ENCODE measurements at regions not wholly inside any gene's neighbourhood (a gene's known extent, or its start where the extent isn't known, plus 50 kb on each side); places are given as distances from the start of the nearest gene placed in this dataset.

DNA sequence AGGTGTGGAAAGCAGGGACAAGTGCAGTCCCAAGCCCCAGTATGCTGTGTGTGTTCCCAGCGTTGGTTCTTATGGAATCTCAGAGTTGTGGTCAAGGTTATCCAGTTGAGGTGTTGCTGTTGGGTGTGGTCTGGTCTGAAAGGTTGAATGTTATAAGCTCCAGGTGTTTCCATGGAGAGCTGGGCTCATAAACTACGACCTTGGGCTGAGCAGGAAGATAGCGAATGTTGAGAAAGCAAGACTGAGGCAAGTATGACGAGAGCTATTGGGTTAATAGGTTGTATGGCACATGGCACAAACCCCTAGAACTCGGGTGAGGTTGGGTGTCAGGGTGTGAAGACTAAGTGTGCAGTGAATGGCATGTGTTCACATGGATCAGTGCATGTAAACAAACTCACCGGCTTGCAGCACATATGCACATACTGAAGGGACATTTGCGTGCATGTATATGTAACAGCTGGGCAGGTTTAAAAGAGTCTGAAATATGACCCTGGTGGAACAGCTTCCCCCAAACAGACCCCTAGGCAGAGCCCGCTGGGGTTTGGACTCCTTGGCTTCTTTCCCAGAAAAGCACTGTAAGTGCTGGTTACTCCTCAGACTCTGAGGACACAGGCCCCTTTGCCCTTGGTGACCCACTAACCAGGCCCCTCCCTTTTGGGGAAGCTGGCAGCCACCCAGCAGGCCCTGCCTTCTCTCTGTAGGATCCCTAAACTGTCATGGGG lies 117.5 kb downstream of the NAV1 start:
- Mint-ChIP-seq H3K27me3 (peaks cover 0 to 7% (median 3%) of the 10 kb centered on the region in 5 donors), H3K27ac (no peak overlapping the region), H3K36me3 (no peaks in the 10 kb centered on the region), H3K9me3 (no peaks in the 10 kb centered on the region), H3K4me3 (no peak overlapping the region), H3K4me1 (peaks cover 0 to 2% (median under 1%) of the 10 kb centered on the region in 4 donors)
- no peak for ATAC-seq
- no peak for DNase-seq
- POLR2A ChIA-PET = no interaction called here

DNA sequence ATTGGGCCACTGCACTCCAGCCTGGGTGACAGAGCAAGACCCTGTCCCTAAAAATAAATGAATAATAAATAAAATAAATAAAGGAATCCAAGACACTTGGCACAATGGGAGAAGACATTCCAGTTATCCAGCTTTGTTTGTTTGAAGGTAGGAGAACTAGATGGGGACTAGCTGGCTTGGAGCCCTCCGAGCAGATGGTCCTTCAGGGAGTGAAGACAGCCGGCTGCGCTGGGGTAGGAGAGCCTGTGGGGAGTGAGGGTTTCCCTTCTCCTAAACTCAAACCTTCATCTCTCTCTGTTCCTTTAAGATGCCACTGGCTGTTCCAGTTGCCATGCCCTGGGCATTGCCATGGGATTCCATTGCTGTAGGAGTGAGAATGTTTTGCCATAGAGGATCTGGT lies 120.6 kb downstream of the NAV1 start:
- Mint-ChIP-seq H3K9me3 (no peaks in the 10 kb centered on the region), H3K36me3 (no peaks in the 10 kb centered on the region), H3K4me3 (no peak overlapping the region), H3K4me1 (no peaks in the 10 kb centered on the region), H3K27me3 (peaks cover 0 to 7% (median 0%) of the 10 kb centered on the region in 5 donors), H3K27ac (no peak overlapping the region)
- POLR2A ChIA-PET = no interaction called here
- DNase-seq (no peak), ATAC-seq (no peak)

DNA sequence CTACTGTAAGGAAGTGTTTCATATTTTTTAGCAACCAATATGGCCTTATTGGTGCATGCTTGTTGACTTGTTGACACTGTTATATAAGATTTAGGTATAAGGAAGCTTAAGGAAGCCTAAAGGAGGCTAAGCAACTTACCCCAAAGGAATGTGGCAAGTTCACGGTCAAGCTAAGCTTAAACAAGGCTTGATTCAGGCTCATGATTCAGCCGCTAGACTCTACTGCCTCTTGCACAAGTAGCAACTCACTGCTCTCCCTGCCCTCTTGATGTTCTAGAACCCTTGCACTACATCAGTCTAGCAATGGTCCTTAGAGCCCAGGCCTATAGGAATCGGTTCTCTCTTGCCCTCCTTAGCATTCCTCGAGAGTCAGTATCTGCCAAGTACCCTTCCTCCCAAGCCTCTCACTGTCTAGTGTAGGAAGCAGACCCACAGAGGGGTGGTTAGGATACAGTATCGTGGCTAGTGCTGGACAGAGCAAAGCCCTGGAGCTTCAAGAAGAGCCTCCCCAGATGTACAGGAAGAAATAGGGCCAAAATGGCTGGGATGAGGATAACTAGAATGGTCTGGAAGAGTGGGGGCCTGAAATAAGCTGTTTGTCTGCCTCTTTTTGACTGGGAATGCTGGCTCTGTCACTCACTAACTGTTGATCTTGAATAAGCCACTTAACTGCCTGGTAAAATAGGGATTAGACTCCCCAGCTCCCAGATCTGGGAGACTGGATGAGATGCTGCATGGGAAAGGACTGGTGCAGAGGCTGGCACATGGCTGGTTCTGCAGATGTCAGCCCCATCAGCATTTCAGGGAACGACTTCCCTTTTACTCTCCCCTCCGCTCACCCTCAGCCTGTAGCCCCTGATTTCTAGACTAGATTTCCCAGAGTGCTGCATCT lies 122.2 kb downstream of the NAV1 start:
- Mint-ChIP-seq H3K36me3 (no peaks in the 10 kb centered on the region), H3K27me3 (peaks cover 0 to 13% (median 0%) of the 10 kb centered on the region in 5 donors), H3K9me3 (no peaks in the 10 kb centered on the region), H3K4me1 (peaks cover 0 to 2% (median 0%) of the 10 kb centered on the region in 4 donors), H3K27ac (no peak overlapping the region), H3K4me3 (no peak overlapping the region)
- ATAC-seq (no peak), DNase-seq (no peak)
- POLR2A ChIA-PET = no interaction called here

DNA sequence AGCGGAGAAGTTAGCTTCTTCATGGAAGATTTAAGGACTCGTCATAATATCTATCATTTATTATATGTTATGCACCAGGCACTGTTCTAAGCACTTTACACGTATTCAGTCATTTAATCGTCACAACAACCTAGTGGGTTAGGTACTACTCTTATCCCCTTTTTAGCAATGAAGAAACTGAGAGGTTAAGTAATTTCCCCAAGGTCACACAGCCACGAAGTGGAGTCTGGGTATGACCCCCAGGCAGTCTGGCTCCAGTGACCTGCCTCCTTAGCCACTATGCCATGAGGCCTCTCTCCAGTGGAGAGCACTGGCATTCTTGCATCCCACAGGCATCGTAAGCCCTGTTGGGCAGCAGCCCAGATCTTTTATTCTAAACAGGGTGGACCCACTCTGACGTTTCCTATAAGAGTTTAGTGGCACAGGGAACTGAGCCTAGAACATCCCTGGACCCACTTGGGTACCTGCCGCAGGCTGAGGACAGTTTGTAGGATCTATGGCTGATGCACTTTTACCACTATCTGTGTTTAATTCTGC lies 123.0 kb downstream of the NAV1 start:
- peaks cover 0 to 2% (median 0%) of the 10 kb centered on the region in 4 donors for H3K4me1 Mint-ChIP-seq
- DNase-seq (no peak), ATAC-seq (no peak)

DNA sequence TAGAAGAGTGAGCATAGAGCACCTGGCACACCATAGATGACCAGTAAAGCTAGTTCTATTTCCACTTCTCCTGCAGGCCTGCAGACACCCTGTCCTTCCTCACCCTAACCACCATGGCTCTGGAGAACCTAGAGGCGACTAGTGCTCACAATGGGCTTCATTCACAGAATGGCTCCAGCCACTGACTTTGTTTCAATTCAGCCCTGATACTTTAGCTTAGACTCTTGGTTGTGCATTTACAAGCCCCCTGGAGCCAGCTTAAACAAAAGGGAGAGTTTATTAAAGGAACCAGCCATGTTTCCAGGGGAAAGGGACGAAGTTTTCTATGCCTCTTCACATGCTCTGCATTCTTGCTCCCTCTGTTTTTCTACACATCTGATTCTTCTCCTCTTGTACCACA lies 123.7 kb downstream of the NAV1 start:
- DNase-seq (no peak), ATAC-seq (no peak)
- H3K27me3 Mint-ChIP-seq = peaks cover 0 to 13% (median 0%) of the 10 kb centered on the region in 5 donors
- no peaks in the 10 kb centered on the region for H3K36me3 Mint-ChIP-seq
- H3K9me3 Mint-ChIP-seq = no peaks in the 10 kb centered on the region
- no peak overlapping the region for H3K4me3 Mint-ChIP-seq
- H3K27ac Mint-ChIP-seq = no peak overlapping the region
- POLR2A ChIA-PET = no interaction called here
- H3K4me1 Mint-ChIP-seq = peaks cover 0 to 2% (median 0%) of the 10 kb centered on the region in 4 donors

More for the DNA sequence above, 123.0 kb downstream of the NAV1 start:
- Mint-ChIP-seq H3K36me3 (no peaks in the 10 kb centered on the region), H3K27me3 (peaks cover 0 to 13% (median 0%) of the 10 kb centered on the region in 5 donors), H3K4me3 (no peak overlapping the region), H3K27ac (no peak overlapping the region), H3K9me3 (no peaks in the 10 kb centered on the region)
- POLR2A ChIA-PET = no interaction called here

DNA sequence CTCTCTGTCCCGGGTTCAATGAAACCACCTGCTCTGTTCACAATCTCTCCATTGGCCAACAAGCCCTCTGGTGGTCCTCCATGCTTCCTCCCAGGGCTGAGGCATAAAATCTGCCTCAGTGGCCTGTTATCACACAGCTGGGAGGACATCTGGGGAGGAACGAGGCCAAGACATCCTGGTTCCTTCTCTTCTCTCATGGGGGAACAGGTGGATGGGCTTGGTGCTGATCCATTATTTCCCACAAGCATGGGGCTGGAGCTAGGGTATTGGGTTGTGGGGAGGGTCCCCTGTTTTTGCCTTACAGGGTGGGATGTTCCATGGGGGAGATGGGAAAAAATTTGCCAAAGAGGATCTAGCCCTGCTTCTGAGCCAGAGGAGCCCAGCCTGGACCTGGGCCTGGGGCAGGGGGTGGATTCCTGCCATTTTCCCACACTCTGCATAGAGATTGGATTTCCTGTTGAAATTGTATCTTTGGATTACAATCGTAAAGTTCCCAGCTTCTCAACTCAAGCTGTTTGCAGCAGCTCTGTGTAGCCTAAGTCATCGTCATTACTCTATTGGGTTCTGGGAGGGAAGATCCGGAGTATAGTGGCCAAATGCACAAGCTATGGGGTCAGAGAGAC lies 124.7 kb downstream of the NAV1 start:
- no peak overlapping the region for H3K4me3 Mint-ChIP-seq
- ATAC-seq = no peak
- peaks cover 0 to 2% (median 0%) of the 10 kb centered on the region in 4 donors for H3K4me1 Mint-ChIP-seq
- no peak for DNase-seq
- POLR2A ChIA-PET = no interaction called here
- H3K27ac Mint-ChIP-seq = no peak overlapping the region
- H3K9me3 Mint-ChIP-seq = no peaks in the 10 kb centered on the region
- peaks cover 0 to 13% (median 0%) of the 10 kb centered on the region in 5 donors for H3K27me3 Mint-ChIP-seq
- no peaks in the 10 kb centered on the region for H3K36me3 Mint-ChIP-seq

DNA sequence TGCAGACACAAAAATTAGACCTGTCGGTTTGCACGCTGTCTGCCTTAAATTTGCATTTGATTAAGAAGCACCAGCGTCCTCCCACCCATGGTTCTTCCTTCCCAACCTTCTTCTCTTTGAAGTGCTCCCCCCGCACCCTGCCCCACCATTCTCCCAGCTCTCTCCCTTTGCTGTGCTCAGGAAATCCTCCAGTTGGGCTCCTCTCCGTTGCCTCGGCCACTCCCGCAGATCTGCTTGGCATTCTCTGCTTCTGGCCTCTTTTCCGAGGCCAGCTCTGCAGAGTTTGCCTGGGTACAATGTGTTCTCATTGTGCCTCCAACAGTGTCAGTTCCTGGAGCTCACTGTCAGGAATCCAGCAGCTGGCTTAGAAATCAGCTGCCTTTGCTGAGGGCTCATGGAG lies 126.1 kb downstream of the NAV1 start:
- no peak overlapping the region for H3K27ac Mint-ChIP-seq
- peaks cover 0 to 5% (median 0%) of the 10 kb centered on the region in 4 donors for H3K4me1 Mint-ChIP-seq
- no peaks in the 10 kb centered on the region for H3K9me3 Mint-ChIP-seq
- no peak for ATAC-seq
- POLR2A ChIA-PET = no interaction called here
- no peak for DNase-seq
- no peaks in the 10 kb centered on the region for H3K36me3 Mint-ChIP-seq
- H3K27me3 Mint-ChIP-seq = peaks cover 0 to 10% (median 4%) of the 10 kb centered on the region in 5 donors
- H3K4me3 Mint-ChIP-seq = no peak overlapping the region

DNA sequence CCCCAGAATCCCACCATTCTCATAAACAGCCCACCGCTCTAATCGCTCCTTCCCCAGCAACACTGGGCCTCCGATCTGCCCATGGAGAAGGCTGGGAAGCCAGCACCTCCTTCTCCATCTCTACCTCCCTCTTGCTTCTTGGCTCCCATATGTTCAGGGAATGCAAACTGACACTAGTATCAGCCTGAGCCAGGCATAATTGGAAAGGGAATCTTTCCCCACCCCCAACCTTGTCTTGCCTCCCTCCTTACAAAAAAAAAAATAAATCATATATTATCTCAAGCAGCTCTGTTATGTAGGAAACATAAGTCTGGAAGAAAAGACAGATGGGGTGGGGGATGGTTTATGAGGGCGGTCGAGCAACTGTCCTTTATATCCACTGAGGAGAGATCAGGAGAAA lies 127.2 kb downstream of the NAV1 start:
- H3K9me3 Mint-ChIP-seq = no peaks in the 10 kb centered on the region
- H3K4me3 Mint-ChIP-seq = no peak overlapping the region
- DNase-seq (no peak), ATAC-seq (no peak)
- POLR2A ChIA-PET = no interaction called here
- H3K27me3 Mint-ChIP-seq = peaks cover 0 to 9% (median 4%) of the 10 kb centered on the region in 5 donors
- peaks cover 0 to 5% (median 0%) of the 10 kb centered on the region in 4 donors for H3K4me1 Mint-ChIP-seq
- no peaks in the 10 kb centered on the region for H3K36me3 Mint-ChIP-seq
- no peak overlapping the region for H3K27ac Mint-ChIP-seq

DNA sequence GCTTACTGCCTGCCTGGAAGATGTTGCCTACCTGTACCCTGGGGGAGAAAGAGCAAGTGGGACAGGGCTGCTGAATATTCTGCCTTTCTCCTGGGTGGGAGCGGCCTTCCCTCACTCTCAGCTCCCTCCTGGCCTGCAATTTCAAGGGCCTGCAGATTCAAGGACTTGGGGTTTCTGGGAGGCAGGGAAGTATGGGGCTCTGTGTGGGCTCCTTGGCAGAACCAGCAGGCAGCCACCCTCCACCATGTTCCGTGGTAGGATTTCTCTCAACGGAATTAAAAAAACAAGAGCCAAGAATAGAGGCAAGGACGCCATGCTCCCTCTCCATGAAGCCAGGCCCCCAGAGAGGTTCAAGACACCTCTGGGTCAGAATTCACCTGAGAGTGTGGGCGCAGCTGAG lies 127.7 kb downstream of the NAV1 start:
- no peak for ATAC-seq
- H3K36me3 Mint-ChIP-seq = no peaks in the 10 kb centered on the region
- POLR2A ChIA-PET = no interaction called here
- H3K27me3 Mint-ChIP-seq = peaks cover 0 to 9% (median 4%) of the 10 kb centered on the region in 5 donors
- H3K27ac Mint-ChIP-seq = no peak overlapping the region
- no peaks in the 10 kb centered on the region for H3K9me3 Mint-ChIP-seq
- no peak for DNase-seq
- peaks cover 0 to 5% (median 0%) of the 10 kb centered on the region in 4 donors for H3K4me1 Mint-ChIP-seq
- no peak overlapping the region for H3K4me3 Mint-ChIP-seq

DNA sequence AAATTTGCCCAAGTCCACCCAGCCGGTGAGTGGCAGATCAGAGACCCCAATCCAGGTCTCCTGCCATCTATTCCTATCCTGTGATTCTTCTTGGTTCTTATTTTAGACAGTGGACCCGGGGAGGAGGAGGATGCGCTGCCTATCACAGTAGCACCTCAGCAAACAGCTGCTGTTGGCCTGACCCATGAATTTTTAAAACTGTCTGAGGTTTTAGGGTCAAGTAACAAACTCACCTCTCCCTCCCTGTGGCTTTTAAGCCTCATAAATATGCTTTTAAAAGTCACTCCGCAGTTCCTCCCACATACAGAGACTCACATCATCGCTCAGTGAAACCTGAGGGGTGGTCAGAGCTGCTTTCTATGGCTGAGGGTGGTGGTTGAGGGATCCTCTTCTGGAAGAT lies 128.6 kb downstream of the NAV1 start:
- no peak overlapping the region for H3K27ac Mint-ChIP-seq
- DNase-seq (no peak), ATAC-seq (no peak)
- no peak overlapping the region for H3K4me3 Mint-ChIP-seq
- H3K9me3 Mint-ChIP-seq = no peaks in the 10 kb centered on the region
- no peaks in the 10 kb centered on the region for H3K36me3 Mint-ChIP-seq
- H3K27me3 Mint-ChIP-seq = peaks cover 0 to 9% (median 4%) of the 10 kb centered on the region in 5 donors
- POLR2A ChIA-PET = no interaction called here
- H3K4me1 Mint-ChIP-seq = peaks cover 0 to 5% (median 0%) of the 10 kb centered on the region in 4 donors

DNA sequence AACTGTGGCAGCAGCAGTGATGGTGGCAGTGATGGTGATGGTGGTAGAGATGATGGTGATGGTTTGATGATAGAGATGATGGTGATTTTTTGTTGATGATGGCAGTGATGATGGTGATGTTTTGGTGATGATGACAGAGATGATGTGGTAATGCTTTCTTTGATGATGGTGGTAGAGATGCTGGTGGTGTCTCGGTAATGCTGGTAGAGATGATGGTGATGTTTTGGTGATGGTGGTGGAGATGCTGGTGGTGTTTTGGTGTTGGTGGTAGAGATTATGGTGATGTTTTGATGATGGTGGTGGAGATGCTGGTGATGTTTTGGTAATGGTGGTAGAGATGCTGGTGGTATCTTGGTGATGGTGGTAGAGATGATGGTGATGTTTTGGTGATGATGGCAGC lies 131.6 kb downstream of the NAV1 start:
- Mint-ChIP-seq H3K4me1 (peaks cover 0 to 7% (median 5%) of the 10 kb centered on the region in 4 donors), H3K27ac (no peak overlapping the region), H3K27me3 (peaks cover under 1 to 11% (median 5%) of the 10 kb centered on the region in 5 donors), H3K36me3 (peaks cover 0 to 6% (median 0%) of the 10 kb centered on the region in 3 donors), H3K9me3 (no peaks in the 10 kb centered on the region), H3K4me3 (no peak overlapping the region)
- DNase-seq (no peak), ATAC-seq (no peak)
- POLR2A ChIA-PET = no interaction called here

DNA sequence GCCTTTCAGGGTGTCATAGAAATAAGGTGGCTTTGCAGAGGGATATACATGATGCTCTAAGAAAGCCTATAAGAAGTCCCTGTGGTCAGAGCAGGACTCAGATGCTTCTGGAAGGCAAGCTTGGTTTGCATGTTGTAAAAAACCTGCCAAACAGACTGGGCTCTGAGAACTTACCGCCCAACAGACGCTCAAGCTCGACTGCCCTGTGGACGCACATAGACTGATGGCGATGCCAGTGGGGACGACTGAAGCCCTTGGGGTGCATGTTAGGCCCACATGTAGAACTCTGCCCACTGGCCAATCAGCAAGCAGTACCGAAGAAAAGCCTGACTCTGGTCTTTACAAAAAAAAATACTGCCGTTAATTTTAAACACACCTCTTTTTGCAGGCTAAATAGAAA lies 133.8 kb downstream of the NAV1 start:
- Mint-ChIP-seq H3K36me3 (peaks cover 0 to 6% (median 0%) of the 10 kb centered on the region in 3 donors), H3K4me1 (peaks cover 0 to 9% (median 5%) of the 10 kb centered on the region in 4 donors), H3K4me3 (peak overlapping the region in 1 of 10 donors; percentile 24), H3K27me3 (peaks cover 4 to 11% (median 7%) of the 10 kb centered on the region in 5 donors), H3K27ac (peak overlapping the region in 1 of 10 donors; percentile 23), H3K9me3 (no peaks in the 10 kb centered on the region)
- POLR2A ChIA-PET = no interaction called here
- ATAC-seq = no peak
- no peak for DNase-seq

Data from naive thymus-derived CD8-positive, alpha-beta T cell (primary cell).